ENCODE measurements at regions not wholly inside any gene's neighbourhood (a gene's known extent, or its start where the extent isn't known, plus 50 kb on each side); places are given as distances from the start of the nearest gene placed in this dataset.

GRCh38 chr7:45986355-45987298, 65.6 kb upstream of the IGFBP3 start:
- no peak for DNase-seq

GRCh38 chr7:45985902-45986301, 64.8 kb upstream of the IGFBP3 start:
- DNase-seq: no peak

DNA sequence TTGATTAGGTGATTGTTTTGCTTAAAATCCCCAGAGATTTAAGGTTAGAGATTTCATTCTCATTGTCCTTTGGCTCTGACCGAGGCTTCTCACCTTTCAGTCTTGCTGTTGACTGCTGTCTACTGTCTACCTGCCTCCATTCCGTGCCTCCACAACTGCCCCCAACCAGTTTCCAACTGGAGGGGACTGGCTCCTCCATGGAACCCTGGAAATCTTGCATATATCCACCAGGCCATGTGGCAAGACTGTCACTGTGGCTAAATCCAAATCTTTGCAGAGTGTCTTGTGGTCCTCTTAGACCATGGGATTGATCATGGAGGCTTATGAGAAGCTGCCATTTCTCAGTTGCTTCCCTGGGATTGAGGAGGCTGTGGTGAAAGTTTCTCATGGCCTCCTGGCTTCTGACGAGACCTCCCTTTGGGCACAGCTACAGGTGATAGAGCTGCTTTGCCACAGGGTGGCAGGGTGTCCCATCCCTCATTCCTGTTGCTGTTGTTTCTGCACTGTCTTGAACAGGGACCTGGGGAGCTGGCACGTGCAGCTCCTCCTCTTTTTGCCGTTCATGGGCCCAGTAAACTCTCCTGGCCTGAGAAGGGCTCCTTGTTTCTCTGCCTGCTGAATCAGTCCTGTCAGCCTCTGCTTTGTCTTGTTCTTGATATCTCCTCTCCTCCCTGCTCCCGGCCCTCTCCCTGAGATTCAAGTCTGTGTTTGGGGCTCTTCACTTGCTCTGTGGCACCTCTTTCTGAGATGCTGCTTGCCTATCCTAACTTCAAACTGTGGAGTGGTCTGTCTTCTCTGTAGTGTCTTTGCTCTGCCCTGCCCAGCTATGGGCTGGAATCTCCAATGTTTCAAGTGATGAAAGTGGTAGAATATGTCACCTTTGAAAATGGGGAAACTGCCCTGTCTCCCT, 63.6 kb upstream of the IGFBP3 start:
- DNase-seq: no peak

GRCh38 chr7:45983720-45984255, 62.7 kb upstream of the IGFBP3 start:
- no peak for DNase-seq

- DNase-seq: no peak
Observed at GRCh38 chr7:45982907-45983719, 62.0 kb upstream of the IGFBP3 start.

- DNase-seq: no peak
Observed at GRCh38 chr7:45982132-45982531, 61.1 kb upstream of the IGFBP3 start.

DNA sequence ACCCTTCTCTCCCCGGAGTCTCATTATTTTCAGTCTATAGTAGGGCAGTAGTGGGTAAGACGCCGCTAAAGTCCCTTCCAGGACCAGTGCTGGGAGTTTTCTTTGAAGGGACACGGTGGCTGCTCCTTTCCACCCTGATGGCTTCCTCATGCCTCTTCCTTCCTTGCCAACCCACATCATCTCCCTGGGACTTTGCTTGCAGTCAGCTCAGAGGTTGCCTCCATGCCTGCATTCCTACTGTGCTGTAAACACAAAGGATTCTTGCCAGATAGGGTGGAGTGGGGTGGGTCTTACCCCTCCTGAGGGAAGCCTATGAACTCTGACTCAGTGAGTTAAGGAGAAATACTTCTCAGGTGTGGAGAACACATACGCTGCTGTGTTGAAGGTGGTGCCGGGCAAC, 59.9 kb upstream of the IGFBP3 start:
- no peak for DNase-seq

GRCh38 chr7:45980181-45980905, 59.3 kb upstream of the IGFBP3 start:
- no peak for DNase-seq

- no peak for DNase-seq
Observed at GRCh38 chr7:45979275-45980180, 58.5 kb upstream of the IGFBP3 start.

- no peak for DNase-seq
Observed at GRCh38 chr7:45978731-45979211, 57.7 kb upstream of the IGFBP3 start.

GRCh38 chr7:45978010-45978681, 57.1 kb upstream of the IGFBP3 start:
- no peak for DNase-seq

- DNase-seq: no peak
Observed at GRCh38 chr7:45977256-45977780, 56.2 kb upstream of the IGFBP3 start.

- no peak for DNase-seq
Observed at GRCh38 chr7:45976485-45976856, 55.4 kb upstream of the IGFBP3 start.

DNA sequence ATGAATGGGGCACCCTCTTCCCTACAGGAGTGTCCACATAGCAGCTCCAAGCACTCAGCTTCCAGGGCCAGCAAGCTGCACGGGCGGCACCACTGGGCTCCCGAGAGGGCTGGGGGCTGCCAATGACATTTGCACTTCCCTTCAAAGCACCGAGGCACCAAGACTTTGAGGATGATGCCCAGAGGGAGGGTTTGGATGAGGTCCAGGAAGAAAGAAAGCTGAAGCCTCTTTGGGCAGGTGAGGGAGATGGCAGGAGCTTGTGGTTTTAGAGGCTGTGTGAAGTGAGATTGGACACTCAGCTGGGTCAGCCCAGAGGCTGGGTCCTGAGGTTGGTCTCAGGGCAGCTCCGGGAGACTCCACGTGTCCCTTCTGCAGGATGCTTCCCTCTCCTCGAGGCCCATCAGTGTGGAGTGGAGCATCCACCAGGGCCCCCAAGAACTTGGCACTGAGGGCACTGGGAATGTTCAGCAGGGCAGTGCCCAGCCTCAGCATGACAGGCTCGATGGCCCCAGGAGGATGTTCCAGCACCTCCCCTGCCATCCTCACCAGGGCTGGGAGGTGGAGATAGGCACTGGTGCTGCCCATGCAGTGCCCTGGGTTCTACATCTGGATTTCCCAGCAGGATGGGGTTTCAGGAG, 54.9 kb upstream of the IGFBP3 start:
- no peak for DNase-seq

DNA sequence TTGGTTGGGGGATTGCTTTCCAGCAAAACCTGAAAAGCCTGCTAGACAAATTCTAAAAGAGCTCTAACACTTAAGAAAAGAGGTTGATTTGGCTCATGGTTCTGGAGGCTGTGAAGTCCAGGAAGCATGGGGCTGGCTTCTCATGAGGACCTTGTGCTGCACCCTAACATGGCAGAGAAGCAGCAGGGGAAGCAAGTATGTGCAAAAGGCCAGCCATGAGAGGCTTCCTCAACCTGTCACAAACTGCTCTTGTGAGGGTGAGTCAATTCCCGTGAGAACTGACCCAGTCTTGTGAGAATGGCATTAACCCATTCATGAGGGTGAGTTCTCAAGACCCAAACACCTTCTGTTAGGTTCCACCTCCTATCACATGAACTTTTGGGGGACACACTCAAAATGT, 54.3 kb upstream of the IGFBP3 start:
- DNase-seq: no peak

DNA sequence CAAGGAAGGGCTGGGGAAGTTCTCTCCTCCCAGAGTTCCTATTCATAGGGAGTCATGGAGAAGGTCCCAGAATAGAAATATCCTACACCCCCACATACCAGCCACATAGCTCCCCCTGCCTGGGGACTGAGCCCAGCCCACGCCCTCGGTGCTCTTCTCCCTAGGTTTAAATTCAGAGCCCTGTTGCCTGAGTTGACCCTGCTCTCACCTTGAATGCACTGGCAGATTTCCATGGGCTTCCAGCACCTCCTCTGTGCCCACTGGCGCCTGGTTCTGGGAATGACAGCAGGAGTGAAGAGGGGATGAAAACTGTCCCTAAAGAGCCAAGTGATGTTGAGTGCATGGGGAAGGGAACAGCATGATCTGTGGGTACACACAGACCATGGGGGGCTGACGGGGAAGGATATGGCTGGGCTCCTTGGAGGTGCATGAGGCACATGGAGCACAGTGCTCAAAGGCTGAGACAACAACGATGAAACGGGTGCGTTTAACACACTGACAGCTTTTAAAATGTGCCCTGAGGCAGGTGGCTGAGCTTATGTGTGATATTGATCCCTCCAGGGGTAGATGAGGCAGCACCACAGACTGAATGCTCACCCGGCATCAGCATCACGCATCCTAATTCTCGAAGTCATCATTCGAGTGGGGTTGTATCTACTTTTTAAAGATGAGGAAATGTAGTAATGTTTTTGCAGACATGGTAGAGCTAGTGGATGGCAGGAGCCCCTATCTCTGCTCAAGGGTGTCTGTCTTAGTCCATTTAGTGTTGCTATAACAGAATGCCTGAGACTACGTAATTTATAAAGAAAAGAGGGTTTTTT, 53.7 kb upstream of the IGFBP3 start:
- no peak for DNase-seq

- no peak for DNase-seq
Observed at GRCh38 chr7:45973725-45974532, 52.9 kb upstream of the IGFBP3 start.
